Astrocyte of the spinal cord (primary cell): ENCODE measurements at regions not wholly inside any gene's neighbourhood (a gene's known extent, or its start where the extent isn't known, plus 50 kb on each side); places are given as distances from the start of the nearest gene placed in this dataset.

ENCODE experiments used
- DNase-seq: peaks from one replicate; pipeline ENCODE4 v3.0.0; 2011; ENCODE audit warnings: low read depth, low spot score
- H3K4me3 ChIP-seq: 2 replicates; pipeline ENCODE4 v1.5.1; 2011; ENCODE audit warnings: low read depth, mild to moderate bottlenecking, low read length, moderate library complexity
- in situ Hi-C: cut with HindIII; loops from 2 replicates; pipeline ENCODE4 v1.10.0; 2017; ENCODE audit warnings: low sequenced_read_pairs
- TF ChIP-seq, protein P1 (sequence below): IDR thresholded peaks from 2 replicates; pipeline ENCODE4 v1.5.1; 2012; ENCODE audit warnings: low read depth, mild to moderate bottlenecking, low read length, inconsistent platforms

DNA sequence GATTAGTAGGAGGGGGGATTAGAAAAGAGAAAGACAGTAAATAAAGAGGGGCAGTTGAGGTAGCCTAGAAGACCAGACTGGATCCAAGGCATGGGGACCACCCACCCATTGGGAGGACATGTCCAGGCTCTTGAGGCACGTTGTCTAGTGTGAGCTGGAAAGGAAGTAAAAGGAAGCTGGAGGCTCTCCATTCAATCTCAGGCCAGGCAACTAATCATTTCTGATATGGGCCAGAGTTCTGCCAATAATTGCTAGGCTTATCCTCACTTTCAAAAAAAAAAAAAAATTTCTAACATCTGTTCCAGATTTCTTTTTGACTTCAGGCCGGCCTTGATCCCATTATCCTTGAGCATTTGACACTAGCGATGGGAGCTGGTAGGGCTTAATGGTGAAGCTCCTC, 476.1 kb downstream of the SOX6 start:
- H3K4me3 ChIP-seq: no peak overlapping the region
- DNase-seq: no peak
- TF ChIP-seq, protein P1, sequence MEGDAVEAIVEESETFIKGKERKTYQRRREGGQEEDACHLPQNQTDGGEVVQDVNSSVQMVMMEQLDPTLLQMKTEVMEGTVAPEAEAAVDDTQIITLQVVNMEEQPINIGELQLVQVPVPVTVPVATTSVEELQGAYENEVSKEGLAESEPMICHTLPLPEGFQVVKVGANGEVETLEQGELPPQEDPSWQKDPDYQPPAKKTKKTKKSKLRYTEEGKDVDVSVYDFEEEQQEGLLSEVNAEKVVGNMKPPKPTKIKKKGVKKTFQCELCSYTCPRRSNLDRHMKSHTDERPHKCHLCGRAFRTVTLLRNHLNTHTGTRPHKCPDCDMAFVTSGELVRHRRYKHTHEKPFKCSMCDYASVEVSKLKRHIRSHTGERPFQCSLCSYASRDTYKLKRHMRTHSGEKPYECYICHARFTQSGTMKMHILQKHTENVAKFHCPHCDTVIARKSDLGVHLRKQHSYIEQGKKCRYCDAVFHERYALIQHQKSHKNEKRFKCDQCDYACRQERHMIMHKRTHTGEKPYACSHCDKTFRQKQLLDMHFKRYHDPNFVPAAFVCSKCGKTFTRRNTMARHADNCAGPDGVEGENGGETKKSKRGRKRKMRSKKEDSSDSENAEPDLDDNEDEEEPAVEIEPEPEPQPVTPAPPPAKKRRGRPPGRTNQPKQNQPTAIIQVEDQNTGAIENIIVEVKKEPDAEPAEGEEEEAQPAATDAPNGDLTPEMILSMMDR: no peak
- in situ Hi-C loops: no loop called here

GRCh38 chr11:15882876-15883454, 473.4 kb downstream of the SOX6 start:
- TF ChIP-seq, protein P1: no peak
- no peak for DNase-seq
- no peak overlapping the region for H3K4me3 ChIP-seq
- in situ Hi-C loops: no loop called here

- no peak overlapping the region for H3K4me3 ChIP-seq
- TF ChIP-seq, protein P1: no peak
- in situ Hi-C loops: no loop called here
- no peak for DNase-seq
Observed at GRCh38 chr11:15883455-15883920, 472.9 kb downstream of the SOX6 start.

GRCh38 chr11:15884141-15884540, 472.2 kb downstream of the SOX6 start:
- no peak for DNase-seq
- H3K4me3 ChIP-seq: no peak overlapping the region
- in situ Hi-C loops: no loop called here
- TF ChIP-seq, protein P1: no peak

DNA sequence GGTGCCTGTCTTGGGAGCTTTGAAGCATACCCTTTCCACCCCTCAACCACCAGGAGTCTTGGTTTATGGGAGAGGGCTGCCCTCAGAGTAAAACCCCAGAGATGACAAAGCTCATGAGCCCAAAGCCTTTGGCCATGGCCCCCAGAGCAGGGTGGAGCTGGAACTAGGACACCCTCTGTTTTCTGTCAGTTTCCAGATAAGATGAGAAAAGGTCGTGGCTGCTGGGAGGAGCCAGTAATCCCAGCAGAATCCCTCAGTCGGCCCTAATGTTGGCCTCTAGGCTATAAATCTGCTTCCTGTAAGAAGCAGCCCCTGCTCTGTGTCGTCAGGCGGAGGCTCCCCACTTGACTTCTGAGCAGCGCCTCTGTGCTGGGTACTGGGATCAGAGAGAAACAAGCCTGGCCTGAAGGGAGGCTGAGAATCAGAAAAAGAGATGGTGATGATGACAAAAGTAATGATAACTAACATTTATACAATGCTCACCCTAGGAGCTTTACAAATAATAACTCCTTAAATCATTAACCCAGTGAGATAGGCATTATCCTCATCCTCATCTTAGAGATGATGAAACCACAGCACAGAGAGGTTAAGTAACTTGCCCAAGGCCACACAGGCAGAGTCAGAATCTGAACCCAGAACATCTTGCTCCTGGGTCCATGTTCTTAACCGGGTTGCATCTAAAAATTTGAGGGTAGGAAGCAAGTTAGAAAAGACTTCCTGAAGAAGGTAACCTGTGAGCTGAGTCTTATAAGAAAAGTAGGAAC, 471.4 kb downstream of the SOX6 start:
- TF ChIP-seq, protein P1: no peak
- in situ Hi-C loops: no loop called here
- DNase-seq: no peak
- H3K4me3 ChIP-seq: no peak overlapping the region

- H3K4me3 ChIP-seq: no peak overlapping the region
- DNase-seq: no peak
- in situ Hi-C loops: no loop called here
- TF ChIP-seq, protein P1: no peak
Observed at GRCh38 chr11:15885854-15886253, 470.5 kb downstream of the SOX6 start.
